GM18870 (cell line): ENCODE measurements at regions not wholly inside any gene's neighbourhood (a gene's known extent, or its start where the extent isn't known, plus 50 kb on each side); places are given as distances from the start of the nearest gene placed in this dataset.

ENCODE experiments used
- ATAC-seq: cut with Tn5 transposase; IDR thresholded peaks from one replicate; pipeline ENCODE4 v1.9.1; 2021; ENCODE audit warnings: moderate library complexity; ENCODE audit not compliant: unreplicated experiment

DNA sequence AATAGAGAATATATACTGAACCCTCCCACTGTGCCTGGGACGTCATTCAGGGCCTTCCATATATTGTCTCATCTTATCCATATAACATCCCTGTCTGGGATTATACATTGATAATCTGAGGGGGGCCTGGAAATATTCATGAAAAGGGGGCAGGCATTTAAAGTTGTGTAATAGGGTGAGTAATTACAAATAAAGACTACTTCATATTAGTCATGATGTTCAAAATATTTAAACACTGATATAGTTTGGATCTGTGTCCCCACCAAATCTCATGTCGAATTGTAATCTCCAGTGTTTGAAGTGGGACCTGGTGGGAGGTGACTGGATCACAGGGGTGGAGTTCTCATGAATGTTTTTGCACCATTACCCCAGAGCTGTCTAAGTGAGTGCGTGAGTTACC lies 97.8 kb downstream of the AQP9 start:
- ATAC-seq = no peak

GRCh38 chr15:58240191-58240932 lies 102.2 kb downstream of the AQP9 start:
- ATAC-seq = no peak

DNA sequence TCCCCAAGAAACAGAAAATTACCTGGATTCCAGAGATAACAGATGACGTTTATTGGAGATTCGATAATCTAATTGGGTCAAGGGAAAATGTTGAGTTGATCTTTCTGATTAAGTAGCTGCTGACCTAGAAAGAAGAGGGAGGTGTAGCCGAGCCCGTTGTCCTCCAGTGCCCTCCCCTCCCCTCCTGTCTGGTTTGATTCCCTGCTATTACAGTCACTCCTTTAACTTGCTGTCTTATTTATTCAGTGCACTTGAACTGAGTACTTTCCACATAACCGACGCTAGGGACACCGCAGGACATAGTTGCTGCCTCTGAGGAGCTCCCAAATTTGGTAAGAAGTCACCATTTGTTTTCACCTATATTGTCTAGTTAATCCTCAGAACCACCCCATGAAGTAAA lies 103.7 kb downstream of the AQP9 start:
- no peak for ATAC-seq

DNA sequence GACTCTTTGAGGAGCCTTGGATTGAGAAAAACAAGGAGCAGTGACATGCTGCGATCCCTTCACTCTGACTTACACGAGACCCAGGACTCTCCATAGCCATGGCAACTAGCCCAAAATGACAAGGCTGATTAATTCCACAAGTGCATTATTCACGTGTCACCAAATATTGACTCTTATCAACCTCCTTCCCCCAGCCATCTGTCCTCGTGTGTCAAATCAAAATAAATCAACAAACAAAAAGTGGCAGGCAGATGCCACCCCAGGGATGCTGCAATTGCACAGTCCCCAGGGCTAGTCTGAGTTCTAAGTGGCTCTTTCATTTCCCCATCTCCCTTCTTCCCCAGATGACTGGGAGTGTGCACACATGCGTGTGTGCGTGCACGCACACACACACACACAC lies 104.9 kb downstream of the AQP9 start:
- ATAC-seq = no peak

DNA sequence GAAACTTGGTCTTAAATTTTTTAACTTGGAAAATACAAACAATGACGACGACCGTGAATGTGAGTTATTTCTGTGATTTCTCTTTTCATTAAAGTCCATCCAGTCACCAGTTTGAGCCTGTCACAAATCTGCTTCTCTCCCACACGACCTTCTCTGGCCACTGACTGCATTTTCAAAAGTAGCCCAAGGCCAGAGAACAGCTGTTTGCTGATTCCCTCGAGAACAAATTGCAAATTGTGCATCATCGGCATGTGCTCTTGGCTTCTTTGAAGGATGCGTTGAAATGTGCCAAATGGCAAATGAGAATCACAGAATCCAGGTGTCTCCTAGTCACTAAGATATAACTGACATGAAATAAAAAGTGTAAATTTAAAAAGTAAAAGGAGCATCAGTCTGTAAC lies 106.4 kb downstream of the AQP9 start:
- ATAC-seq = no peak

- no peak for ATAC-seq
Measured at GRCh38 chr15:58246041-58246440, 107.9 kb downstream of the AQP9 start.

DNA sequence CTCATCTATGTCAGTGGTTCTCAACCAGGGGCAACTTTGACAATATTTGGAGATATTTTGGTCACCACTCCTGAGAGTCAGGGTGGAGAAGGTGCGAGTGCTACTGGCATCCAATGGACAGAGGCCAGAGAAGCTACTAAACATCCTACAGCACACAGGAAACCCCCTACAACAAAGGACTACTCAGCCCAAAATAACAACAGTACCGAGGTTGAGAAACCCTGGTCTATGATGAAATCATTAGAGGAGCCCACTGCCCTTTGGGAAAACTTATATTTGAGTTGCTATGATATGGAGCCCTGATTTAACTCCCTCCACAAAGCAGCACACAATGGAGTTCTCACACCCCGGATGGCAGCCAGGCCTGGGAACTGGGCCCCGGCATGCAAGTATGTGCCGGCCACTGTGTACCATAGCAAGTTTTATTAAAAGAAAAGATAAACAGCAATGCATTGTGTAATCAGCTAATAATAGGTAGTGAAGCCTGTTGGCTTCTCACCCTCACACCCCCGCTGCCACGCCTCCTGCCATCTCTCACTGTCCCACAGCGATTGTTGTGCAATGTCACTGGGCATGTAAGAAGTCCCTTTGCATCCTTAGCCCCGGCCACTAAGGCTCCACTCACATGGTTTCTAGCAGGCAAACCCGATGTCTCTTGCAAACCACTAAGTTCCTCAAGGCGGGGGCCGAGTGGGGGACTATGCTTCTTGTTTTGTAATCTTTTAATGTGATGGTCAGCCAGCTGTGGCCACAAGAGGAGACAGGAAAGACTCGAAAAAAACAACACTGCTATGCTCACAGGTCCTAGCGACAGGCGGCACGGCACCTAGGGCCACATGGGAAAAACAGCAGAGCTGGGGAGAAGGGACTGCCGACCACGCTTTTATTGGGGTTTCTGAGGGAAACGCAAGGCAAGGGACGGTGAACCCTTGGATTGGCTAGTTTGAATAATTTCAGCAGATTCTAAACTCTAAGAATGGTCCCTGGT lies 110.0 kb downstream of the AQP9 start:
- ATAC-seq = no peak

- ATAC-seq = no peak
Measured at GRCh38 chr15:58249646-58250312, 111.6 kb downstream of the AQP9 start.

- ATAC-seq = no peak
Measured at GRCh38 chr15:58252586-58253323, 114.6 kb downstream of the AQP9 start.

DNA sequence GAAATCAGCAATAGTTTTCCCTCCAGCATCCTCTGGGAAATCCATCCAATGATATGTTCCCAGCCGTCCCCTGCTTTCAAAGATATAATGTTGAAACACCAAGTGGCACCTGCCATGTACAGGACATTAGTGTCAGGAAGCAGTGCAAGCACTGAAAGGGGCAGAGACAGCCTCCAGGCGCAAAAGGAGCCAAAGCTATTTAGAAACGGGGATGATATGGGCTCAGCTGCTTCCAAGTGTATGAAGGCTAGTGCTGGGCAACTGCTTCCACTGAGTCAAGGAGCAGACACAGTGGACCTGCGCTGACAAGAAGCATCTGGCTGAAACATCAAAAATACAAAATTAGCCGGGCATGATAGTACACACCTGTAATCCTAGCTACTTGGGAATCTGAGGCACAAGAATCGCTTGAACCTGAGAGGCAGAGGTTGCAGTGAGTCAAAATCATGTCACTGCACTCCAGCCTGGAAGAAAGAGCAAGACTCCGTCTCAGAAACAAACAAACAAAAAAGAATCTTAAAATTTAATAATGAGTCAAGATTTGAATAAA lies 119.7 kb downstream of the AQP9 start:
- ATAC-seq = no peak

DNA sequence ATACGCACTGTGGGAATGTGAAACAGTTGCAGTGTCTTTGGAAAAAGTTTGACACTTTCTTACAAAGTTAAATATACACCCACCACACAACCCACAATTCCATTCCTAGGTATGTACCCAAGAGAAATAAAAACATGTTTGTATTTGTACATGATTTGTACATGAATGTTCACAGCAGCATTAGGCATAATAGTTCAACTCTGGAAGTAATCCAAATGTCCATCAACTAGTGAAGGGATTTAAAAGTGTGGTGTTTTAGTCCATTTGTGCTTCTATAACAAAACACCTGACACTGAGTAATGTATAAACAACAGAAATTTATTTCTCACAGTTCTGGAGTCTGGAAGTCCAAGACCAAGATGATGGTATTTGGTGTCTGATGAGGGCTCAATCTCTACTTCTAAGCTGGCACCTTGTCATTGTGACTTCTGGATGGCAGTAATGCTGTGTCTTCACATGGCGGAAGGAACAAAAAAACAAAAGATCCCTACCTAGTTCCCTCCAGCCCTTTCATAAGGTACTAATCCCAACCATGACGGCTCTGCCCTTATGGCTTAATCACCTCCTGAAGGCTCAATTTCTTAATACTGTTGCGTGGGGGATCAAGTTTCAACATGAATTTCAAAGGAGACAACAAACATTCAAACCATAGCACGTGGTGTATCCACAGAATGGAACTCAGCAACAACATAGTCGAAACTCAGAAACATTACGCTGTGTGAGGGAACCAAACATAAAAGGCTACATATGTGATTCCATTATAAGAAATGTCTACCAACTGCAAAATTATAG lies 120.5 kb downstream of the AQP9 start:
- ATAC-seq = no peak

DNA sequence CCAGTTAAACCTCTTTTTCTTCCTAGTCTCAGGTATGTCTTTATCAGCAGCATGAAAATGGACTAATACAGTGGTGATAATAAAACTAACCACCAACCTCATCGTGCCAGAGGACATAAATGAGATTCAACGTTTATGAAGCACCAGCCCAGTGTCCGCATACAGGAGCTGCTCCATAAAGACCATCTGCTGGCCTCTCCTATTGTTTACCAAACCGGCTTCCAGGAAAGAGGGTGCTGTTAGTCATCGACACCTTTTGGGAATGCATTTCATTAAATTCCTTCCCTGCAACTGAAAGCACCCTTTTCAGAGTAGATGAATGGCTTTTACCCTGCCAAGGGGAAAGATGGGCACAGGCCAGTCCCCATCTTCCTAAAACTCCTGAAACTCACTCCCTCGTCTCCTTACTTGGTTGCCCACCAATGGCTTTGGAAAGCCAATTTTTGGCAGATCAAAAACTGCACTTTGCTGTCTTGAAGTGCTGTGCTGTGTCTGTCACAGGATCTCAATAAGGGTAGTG lies 122.1 kb downstream of the AQP9 start:
- ATAC-seq = no peak

GRCh38 chr15:58260725-58261267 lies 122.6 kb downstream of the AQP9 start:
- no peak for ATAC-seq

- ATAC-seq = no peak
Measured at GRCh38 chr15:58261368-58261767, 123.2 kb downstream of the AQP9 start.

DNA sequence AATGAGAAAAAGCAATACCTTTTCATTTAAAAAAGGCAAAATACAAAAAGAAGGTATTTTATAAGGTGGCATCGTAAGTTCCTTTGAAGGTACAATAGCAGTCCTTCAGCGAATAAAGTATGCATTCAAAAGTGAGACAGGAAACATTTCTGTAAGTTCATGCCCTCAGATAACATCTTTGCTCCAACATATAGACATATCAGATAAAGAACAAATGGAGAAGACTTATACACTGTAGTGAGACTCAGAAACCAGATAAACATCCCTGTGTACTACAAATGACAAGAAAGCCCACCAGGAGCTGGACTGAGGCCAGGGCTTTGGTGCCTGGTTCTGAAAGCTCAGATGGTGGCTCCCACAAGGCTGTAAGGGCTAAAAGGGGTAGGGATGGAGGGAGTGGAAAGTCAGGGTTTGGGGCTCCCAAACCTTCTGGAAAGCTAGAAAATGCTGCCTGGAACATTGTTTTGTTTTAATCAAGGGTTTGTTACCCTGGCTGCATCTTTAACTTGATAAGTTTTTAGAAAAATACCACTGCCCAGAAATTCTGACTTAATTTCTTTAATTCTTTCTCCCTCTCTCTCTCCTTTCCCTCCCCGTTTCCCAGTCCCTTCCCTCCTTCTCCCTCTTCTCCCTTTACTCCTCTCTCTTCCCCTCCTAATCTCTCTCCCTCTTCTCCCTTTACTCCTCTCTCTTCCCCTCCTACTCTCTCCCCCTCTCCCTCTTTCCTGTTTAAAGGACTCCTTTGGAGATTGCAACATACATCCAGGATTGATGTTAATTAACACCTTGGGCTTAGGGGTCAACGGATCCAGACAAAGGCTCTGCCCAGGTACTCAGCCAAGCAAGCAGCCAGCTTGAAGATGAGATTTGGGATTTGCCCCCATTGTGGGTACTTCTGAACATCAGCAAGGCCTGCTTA lies 126.1 kb downstream of the AQP9 start:
- no peak for ATAC-seq

GRCh38 chr15:58267051-58267450 lies 128.9 kb downstream of the AQP9 start:
- ATAC-seq = no peak

- ATAC-seq = no peak
Measured at GRCh38 chr15:58268746-58269267, 130.6 kb downstream of the AQP9 start.
